ENCODE measurements at regions not wholly inside any gene's neighbourhood (a gene's known extent, or its start where the extent isn't known, plus 50 kb on each side); places are given as distances from the start of the nearest gene placed in this dataset.
A peak's percentile ranks its signal among the peaks of the same experiment; 100 is the strongest.

DNA sequence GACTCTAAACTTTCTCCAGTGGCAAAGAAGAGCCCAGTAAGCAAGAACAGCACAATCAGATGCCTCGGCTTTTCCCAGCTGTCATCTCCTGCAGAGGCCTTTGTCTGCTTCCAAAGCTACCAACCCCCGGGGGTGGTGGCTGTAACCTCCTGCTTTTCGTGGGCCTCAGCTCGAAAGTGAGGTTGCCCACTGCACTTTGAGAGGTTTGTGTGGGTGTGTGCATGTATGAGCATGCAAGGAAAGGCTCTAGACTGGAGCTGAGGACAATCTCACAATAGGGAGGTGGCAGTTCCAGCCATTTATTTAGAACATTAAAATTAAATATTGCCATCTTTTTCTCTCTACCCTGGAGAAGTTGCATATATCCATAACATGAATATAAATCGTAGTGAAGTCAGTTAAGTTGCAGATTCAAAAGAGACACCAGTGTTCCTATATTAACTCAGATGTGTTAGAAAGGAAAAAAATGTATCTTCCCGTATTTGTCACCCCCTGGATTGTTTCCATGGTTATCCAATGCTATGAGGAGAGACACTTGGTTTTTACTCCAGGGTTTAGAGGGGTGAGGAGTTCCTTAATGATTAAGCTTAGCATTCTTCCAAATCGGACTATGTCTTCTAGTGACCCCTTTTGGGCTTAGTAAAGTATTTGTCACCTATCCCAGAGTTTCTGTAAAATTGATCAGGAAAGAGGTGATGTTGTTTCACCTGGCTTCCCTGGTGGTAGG is 781.1 kb downstream of the INHBA start:
- DNase-seq (ENCODE audit: low spot score), result no peak

DNA sequence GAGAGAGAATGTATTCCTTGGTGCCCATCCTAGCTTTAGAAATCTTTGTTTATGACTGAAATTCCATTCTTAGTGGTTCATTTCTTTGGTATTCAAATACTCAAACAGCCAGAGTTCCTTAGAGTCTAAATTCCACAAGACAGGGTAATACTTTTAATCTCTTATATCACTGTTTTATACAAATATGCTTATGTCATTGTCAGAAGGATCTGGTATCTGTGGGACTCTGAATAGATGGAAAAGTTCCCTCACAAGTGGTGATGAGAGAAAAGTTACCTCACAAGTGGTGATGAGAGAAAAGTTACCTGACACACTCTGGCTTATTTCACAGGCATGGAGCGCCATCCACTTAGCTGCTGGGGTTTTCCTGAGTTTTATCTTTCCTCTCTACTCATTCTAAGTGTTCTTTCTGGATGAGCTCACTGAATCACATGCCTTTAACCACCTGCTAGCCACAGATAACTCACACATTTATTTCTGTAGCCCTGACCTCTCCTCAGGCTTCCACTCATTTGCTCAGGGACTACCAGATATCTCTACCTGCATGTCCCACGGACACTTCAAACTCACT is 784.0 kb downstream of the SUGCT start:
- DNase-seq (ENCODE audit: low spot score), result peak; percentile 58

DNA sequence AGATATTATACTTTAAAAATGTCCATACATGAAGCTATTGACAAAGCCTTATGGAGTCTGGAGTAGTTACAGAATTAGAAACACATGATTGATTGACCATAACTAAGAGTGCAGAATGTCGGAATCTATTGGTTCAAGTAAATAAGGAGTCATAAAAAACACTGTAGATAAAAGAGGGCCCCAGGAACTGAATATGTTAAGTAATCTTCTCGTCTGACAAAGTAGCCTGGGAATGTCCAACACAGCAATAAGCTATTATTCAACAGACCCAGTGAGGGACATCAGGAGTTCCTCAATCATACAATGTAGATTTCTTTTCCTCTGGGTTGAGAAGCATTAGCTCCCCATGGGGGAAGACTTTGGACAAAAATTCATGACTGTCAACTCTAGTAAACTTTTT is 782.0 kb downstream of the SUGCT start:
- no peak for DNase-seq (ENCODE audit: low spot score)

DNA sequence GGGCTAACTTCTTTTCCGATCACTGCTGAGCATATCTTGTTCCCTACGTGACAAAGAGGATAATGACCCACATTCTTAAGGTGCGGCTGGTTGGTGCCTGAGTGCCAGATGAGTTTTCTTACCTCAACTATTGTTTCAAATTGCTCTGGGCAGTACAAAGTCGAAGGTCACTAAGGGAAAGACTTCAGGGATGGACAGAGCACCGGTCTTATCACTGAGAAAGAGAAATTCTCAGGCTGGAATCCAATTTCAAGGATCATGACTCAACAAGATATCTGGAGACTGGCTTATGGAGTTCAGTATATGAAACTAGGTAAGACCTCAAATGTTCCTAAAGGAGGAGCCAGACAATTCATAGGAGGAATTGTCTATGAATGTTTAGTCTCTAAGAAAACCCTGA is 780.3 kb downstream of the SUGCT start:
- DNase-seq (ENCODE audit: low spot score), result no peak

Data from hepatic stellate cell (primary cell).